T-cell (primary cell): ENCODE measurements at regions not wholly inside any gene's neighbourhood (a gene's known extent, or its start where the extent isn't known, plus 50 kb on each side); places are given as distances from the start of the nearest gene placed in this dataset.

ENCODE experiments used
- ATAC-seq, 4 experiments: fragments of 200-7000 bp in 3 of 4; fragments of 150-1000 bp in 1 of 4; cut with Tn5 transposase; replicated peaks in 1 of 4; 1 replicate in 3 of 4; 2 replicates in 1 of 4; pipeline ENCODE4 v1.10.0; 2021; ENCODE audit warnings: moderate library complexity in 3 of 4, mild to moderate bottlenecking in 2 of 4, moderate number of reproducible peaks in 1 of 4
- CTCF ChIA-PET, 2 donors: fragments of 300-600 bp; sonication (Branson Sonifier 250); formaldehyde crosslinking; loops; one replicate each; lab custom pipeline; 2022; ENCODE audit warnings: antibody characterized with exemption in 2 of 2; lab: Charles Lee
- POLR2A ChIA-PET, 2 donors: fragments of 300-600 bp; sonication (Branson Sonifier 250); formaldehyde crosslinking; loops; one replicate each; lab custom pipeline; 2022; ENCODE audit warnings: antibody characterized with exemption in 2 of 2; lab: Charles Lee
- DNase-seq, 35 experiments: peaks; one replicate each; pipeline versions ENCODE4 v3.0.0 to v3.0.0-alpha.2; 2013 to 2023
- H3K27ac ChIP-seq: one replicate; pipeline ENCODE4 v1.5.1; 2013; ENCODE audit warnings: low read length
- H3K27me3 ChIP-seq, 2 experiments: replicated peaks in 1 of 2; 1 replicate in 1 of 2; 2 replicates in 1 of 2; pipeline versions ENCODE4 v1.6.1 to v1.7.0; 2013; ENCODE audit warnings: low read length in 1 of 2, mixed read lengths in 1 of 2; ENCODE audit not compliant: control insufficient read depth in 2 of 2, insufficient read depth in 2 of 2; ENCODE audit errors: extremely low read depth in 1 of 2
- H3K36me3 ChIP-seq, 2 donors: 1 replicate in 1 of 2; 2 replicates in 1 of 2; pipeline versions ENCODE4 v1.6.1 to v1.7.0; 2013; ENCODE audit warnings: low read length in 1 of 2; ENCODE audit not compliant: control insufficient read depth in 2 of 2, insufficient read depth in 1 of 2; ENCODE audit errors: extremely low read depth in 1 of 2
- H3K4me1 ChIP-seq, 2 experiments: 1 replicate in 1 of 2; 2 replicates in 1 of 2; pipeline versions ENCODE4 v1.6.1 to v1.7.0; 2013; ENCODE audit warnings: low read length in 2 of 2, mixed read lengths in 1 of 2; ENCODE audit not compliant: insufficient read depth in 2 of 2, control insufficient read depth in 1 of 2; ENCODE audit errors: extremely low read depth in 1 of 2
- H3K4me3 ChIP-seq, 2 donors: 1 replicate in 1 of 2; 2 replicates in 1 of 2; pipeline versions ENCODE4 v1.5.1 to v1.7.0; 2013; ENCODE audit warnings: mild to moderate bottlenecking in 2 of 2, low read length in 1 of 2, moderate library complexity in 1 of 2; ENCODE audit not compliant: control insufficient read depth in 1 of 2; ENCODE audit errors: extremely low read depth in 1 of 2
- H3K9me3 ChIP-seq: 2 replicates; pipeline ENCODE4 v1.7.0; 2013
- H3K27ac Mint-ChIP-seq, 2 donors: one replicate each; pipeline ENCODE4 v1.8.0; 2020 to 2021; ENCODE audit warnings: mild to moderate bottlenecking in 2 of 2, mixed read lengths in 2 of 2
- H3K27me3 Mint-ChIP-seq, 2 donors: one replicate each; pipeline ENCODE4 v1.8.0; 2021 to 2022; ENCODE audit warnings: mixed read lengths in 2 of 2
- H3K36me3 Mint-ChIP-seq: one replicate; pipeline ENCODE4 v1.8.0; 2021; ENCODE audit warnings: mixed read lengths
- H3K4me1 Mint-ChIP-seq, 3 donors: one replicate each; pipeline ENCODE4 v1.8.0; 2020 to 2022; ENCODE audit warnings: mixed read lengths in 3 of 3, mild to moderate bottlenecking in 1 of 3
- H3K4me3 Mint-ChIP-seq, 3 donors: one replicate each; pipeline ENCODE4 v1.8.0; 2020 to 2022; ENCODE audit warnings: mild to moderate bottlenecking in 3 of 3, mixed read lengths in 3 of 3, moderate library complexity in 3 of 3
- H3K9me3 Mint-ChIP-seq, 3 donors: one replicate each; pipeline ENCODE4 v1.8.0; 2020 to 2022; ENCODE audit warnings: mixed read lengths in 3 of 3
- WGBS: methylation state at CpG from one replicate; pipeline ENCODE4 v1.1.5; 2013; ENCODE audit warnings: missing lambda C conversion rate; ENCODE audit not compliant: insufficient coverage; 5-methylcytosine and 5-hydroxymethylcytosine counted together

DNA sequence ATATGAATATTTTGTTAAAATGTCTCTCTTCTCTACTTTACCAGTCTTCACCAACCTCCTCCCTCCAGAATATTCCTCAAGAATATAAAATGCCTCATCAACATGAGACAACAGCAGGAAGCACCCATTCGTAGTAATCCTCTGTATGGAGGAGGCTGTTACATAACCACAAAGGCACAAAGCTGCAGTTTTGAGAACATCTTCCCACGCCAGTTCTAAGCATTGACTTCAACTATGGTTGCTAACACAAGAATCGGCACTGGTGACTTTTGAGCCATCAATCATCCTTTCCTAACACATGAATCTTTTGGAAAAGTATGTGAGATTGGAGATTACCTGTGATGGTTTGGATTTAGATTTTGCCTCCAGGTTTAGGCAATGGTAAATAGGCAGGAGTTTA, 54.9 kb upstream of the CYP1B1 start:
- DNase-seq, result no peak
- no peak for ATAC-seq
- ChIA-PET POLR2A (no interaction called here), CTCF (no interaction called here)
- Histone ChIP-seq H3K36me3 (no peaks in the 10 kb centered on the region), H3K27ac (no peak overlapping the region), H3K9me3 (no peaks in the 10 kb centered on the region), H3K4me1 (no peaks in the 10 kb centered on the region), H3K4me3 (no peak overlapping the region), H3K27me3 (no peaks in the 10 kb centered on the region)
- Mint-ChIP-seq H3K4me1 (no peaks in the 10 kb centered on the region), H3K36me3 (no peaks in the 10 kb centered on the region), H3K4me3 (no peak overlapping the region), H3K9me3 (peaks cover 10 to 12% (median 10%) of the 10 kb centered on the region in 3 donors), H3K27me3 (peaks cover 0 to 4% of the 10 kb centered on the region in 2 donors), H3K27ac (no peak overlapping the region)
- no CpG with 5 or more reads among the region's 3 CpGs for WGBS

DNA sequence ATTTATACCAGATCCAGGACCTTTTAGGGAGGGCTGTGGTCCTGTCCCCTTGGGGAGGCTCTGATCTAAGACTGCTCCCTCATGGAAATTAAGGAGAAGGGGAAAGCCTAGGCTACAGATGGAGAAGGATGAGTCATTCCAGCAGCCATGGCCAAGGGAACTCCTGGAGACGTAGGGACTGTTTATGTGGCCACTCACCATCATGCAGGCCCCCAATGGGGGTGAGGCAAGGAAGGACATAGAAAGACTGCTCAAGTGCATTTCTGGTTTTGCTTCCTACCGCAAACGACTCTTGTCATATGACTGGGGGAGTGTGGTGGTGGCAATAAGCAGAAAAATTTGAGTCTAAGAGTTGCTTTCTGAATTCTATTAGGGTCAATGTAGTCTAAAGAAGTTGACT, 54.0 kb upstream of the CYP1B1 start:
- no peaks in the 10 kb centered on the region for H3K36me3 Mint-ChIP-seq
- H3K4me1 Mint-ChIP-seq, result no peaks in the 10 kb centered on the region
- no peak overlapping the region for H3K4me3 ChIP-seq
- CTCF ChIA-PET, result no interaction called here
- H3K36me3 ChIP-seq, result no peaks in the 10 kb centered on the region
- no peaks in the 10 kb centered on the region for H3K27me3 Mint-ChIP-seq
- H3K4me3 Mint-ChIP-seq, result no peak overlapping the region
- WGBS, result 68% methylated on average over 3 of the region's 3 CpGs
- DNase-seq (no peak), ATAC-seq (no peak)
- no peaks in the 10 kb centered on the region for H3K4me1 ChIP-seq
- H3K27me3 ChIP-seq, result no peaks in the 10 kb centered on the region
- no peak overlapping the region for H3K27ac Mint-ChIP-seq
- H3K27ac ChIP-seq, result no peak overlapping the region
- H3K9me3 ChIP-seq, result no peaks in the 10 kb centered on the region
- peaks cover 10 to 12% (median 10%) of the 10 kb centered on the region in 3 donors for H3K9me3 Mint-ChIP-seq
- POLR2A ChIA-PET, result no interaction called here

- no peak overlapping the region for H3K4me3 Mint-ChIP-seq
- Histone ChIP-seq H3K27me3 (no peaks in the 10 kb centered on the region), H3K4me3 (no peak overlapping the region), H3K9me3 (no peaks in the 10 kb centered on the region), H3K4me1 (no peaks in the 10 kb centered on the region), H3K36me3 (no peaks in the 10 kb centered on the region), H3K27ac (no peak overlapping the region)
- no peaks in the 10 kb centered on the region for H3K36me3 Mint-ChIP-seq
- no peaks in the 10 kb centered on the region for H3K27me3 Mint-ChIP-seq
- peaks cover 10 to 12% (median 10%) of the 10 kb centered on the region in 3 donors for H3K9me3 Mint-ChIP-seq
- ATAC-seq (no peak), DNase-seq (no peak)
- ChIA-PET POLR2A (no interaction called here), CTCF (no interaction called here)
- 100% methylated on average over 1 of the region's 1 CpG for WGBS
- no peaks in the 10 kb centered on the region for H3K4me1 Mint-ChIP-seq
- no peak overlapping the region for H3K27ac Mint-ChIP-seq
Observed at GRCh38 chr2:38129481-38129880, 53.5 kb upstream of the CYP1B1 start.

GRCh38 chr2:38128653-38129052, 52.7 kb upstream of the CYP1B1 start:
- H3K36me3 ChIP-seq, result no peaks in the 10 kb centered on the region
- ATAC-seq (no peak), DNase-seq (peak in 1 of 35 experiments; percentile 20)
- ChIA-PET POLR2A (no interaction called here), CTCF (no interaction called here)
- no peaks in the 10 kb centered on the region for H3K27me3 ChIP-seq
- 100% methylated on average over 1 of the region's 2 CpGs for WGBS
- H3K4me1 ChIP-seq, result no peaks in the 10 kb centered on the region
- H3K9me3 ChIP-seq, result no peaks in the 10 kb centered on the region
- H3K4me3 ChIP-seq, result no peak overlapping the region
- no peak overlapping the region for H3K27ac Mint-ChIP-seq
- H3K36me3 Mint-ChIP-seq, result no peaks in the 10 kb centered on the region
- no peaks in the 10 kb centered on the region for H3K4me1 Mint-ChIP-seq
- H3K4me3 Mint-ChIP-seq, result no peak overlapping the region
- no peaks in the 10 kb centered on the region for H3K27me3 Mint-ChIP-seq
- H3K9me3 Mint-ChIP-seq, result peaks cover 10 to 12% (median 10%) of the 10 kb centered on the region in 3 donors
- no peak overlapping the region for H3K27ac ChIP-seq

- Mint-ChIP-seq H3K36me3 (no peaks in the 10 kb centered on the region), H3K27me3 (no peaks in the 10 kb centered on the region), H3K9me3 (peaks cover 10 to 12% (median 10%) of the 10 kb centered on the region in 3 donors), H3K4me3 (no peak overlapping the region), H3K27ac (no peak overlapping the region), H3K4me1 (no peaks in the 10 kb centered on the region)
- DNase-seq (no peak), ATAC-seq (no peak)
- H3K27me3 ChIP-seq, result no peaks in the 10 kb centered on the region
- H3K27ac ChIP-seq, result no peak overlapping the region
- no peaks in the 10 kb centered on the region for H3K4me1 ChIP-seq
- no peaks in the 10 kb centered on the region for H3K9me3 ChIP-seq
- no peaks in the 10 kb centered on the region for H3K36me3 ChIP-seq
- POLR2A ChIA-PET, result no interaction called here
- no peak overlapping the region for H3K4me3 ChIP-seq
- CTCF ChIA-PET, result no interaction called here
Observed at GRCh38 chr2:38127277-38127676, 51.3 kb upstream of the CYP1B1 start.

DNA sequence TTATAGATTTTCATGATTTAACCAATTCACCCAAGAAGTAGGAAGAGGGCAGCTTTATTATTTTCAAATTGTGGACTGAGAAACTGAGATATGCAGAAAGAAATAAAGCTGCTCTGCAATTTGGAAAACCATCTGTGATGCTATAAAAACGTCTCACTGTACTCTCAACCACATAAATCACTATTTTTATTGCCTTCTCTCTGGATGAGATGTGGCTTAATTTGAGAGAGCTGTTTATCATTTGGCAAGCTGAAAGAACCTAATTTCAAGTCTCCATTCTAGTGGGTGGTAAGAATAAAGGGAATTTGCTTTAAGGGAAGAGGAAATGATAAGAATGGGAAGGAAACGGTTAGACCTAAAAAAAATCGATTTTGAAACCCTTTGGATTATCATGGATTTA, 49.9 kb upstream of the CYP1B1 start:
- Histone ChIP-seq H3K9me3 (no peaks in the 10 kb centered on the region), H3K4me3 (no peak overlapping the region), H3K36me3 (no peaks in the 10 kb centered on the region), H3K27me3 (peaks cover 0 to 2% of the 10 kb centered on the region in 2 experiments), H3K27ac (no peak overlapping the region), H3K4me1 (no peaks in the 10 kb centered on the region)
- Mint-ChIP-seq H3K4me3 (no peak overlapping the region), H3K4me1 (no peaks in the 10 kb centered on the region), H3K27me3 (no peaks in the 10 kb centered on the region), H3K36me3 (no peaks in the 10 kb centered on the region), H3K27ac (no peak overlapping the region), H3K9me3 (peaks cover 10 to 12% (median 10%) of the 10 kb centered on the region in 3 donors)
- ATAC-seq (no peak), DNase-seq (no peak)
- ChIA-PET POLR2A (no interaction called here), CTCF (no interaction called here)
- WGBS, result 75% methylated on average over 2 of the region's 3 CpGs
